Fibroblast of lung (primary cell): ENCODE measurements at regions not wholly inside any gene's neighbourhood (a gene's known extent, or its start where the extent isn't known, plus 50 kb on each side); places are given as distances from the start of the nearest gene placed in this dataset.

ENCODE experiments used
- DNase-seq, 2 donors: peaks; one replicate each; pipeline versions ENCODE4 v3.0.0 to v3.0.0-alpha.2; 2010; ENCODE audit warnings: low read depth in 2 of 2
- H2AFZ ChIP-seq: 2 replicates; pipeline ENCODE4 v1.5.1; 2012; ENCODE audit warnings: low read length, control low read depth, inconsistent platforms
- H3K27ac ChIP-seq: 2 replicates; pipeline ENCODE4 v1.5.1; 2011; ENCODE audit warnings: low read length, control low read depth; ENCODE audit not compliant: insufficient read depth
- H3K27me3 ChIP-seq: 2 replicates; pipeline ENCODE4 v1.5.1; 2011; ENCODE audit warnings: mild to moderate bottlenecking, low read length; ENCODE audit not compliant: control insufficient read depth, insufficient read depth
- H3K36me3 ChIP-seq: 2 replicates; pipeline ENCODE4 v1.5.1; 2011; ENCODE audit warnings: low read length; ENCODE audit not compliant: control insufficient read depth, insufficient read depth
- H3K4me1 ChIP-seq: 2 replicates; pipeline ENCODE4 v1.5.1; 2011; ENCODE audit warnings: low read length; ENCODE audit not compliant: control insufficient read depth, insufficient read depth; ENCODE audit errors: extremely low read depth
- H3K4me2 ChIP-seq: 2 replicates; pipeline ENCODE4 v1.5.1; 2011; ENCODE audit warnings: low read length, control low read depth; ENCODE audit not compliant: insufficient read depth; ENCODE audit errors: extremely low read depth
- H3K4me3 ChIP-seq, 4 experiments: fragments of 200-600 bp in 1 of 4; sonication (generic) in 1 of 4; replicated peaks in 1 of 4; 2 replicates each; pipeline ENCODE4 v1.5.1; 2011 to 2016; ENCODE audit warnings: low read length in 4 of 4, low read depth in 3 of 4, mild to moderate bottlenecking in 3 of 4, control low read depth in 2 of 4, inconsistent platforms in 1 of 4, mixed read lengths in 1 of 4; ENCODE audit not compliant: insufficient read depth in 1 of 4; ENCODE audit errors: control extremely low read depth in 1 of 4
- H3K79me2 ChIP-seq: 2 replicates; pipeline ENCODE4 v1.5.1; 2012; ENCODE audit warnings: mild to moderate bottlenecking, low read length, inconsistent platforms; ENCODE audit not compliant: control insufficient read depth, insufficient read depth
- H3K9ac ChIP-seq: 2 replicates; pipeline ENCODE4 v1.5.1; 2011; ENCODE audit warnings: mild to moderate bottlenecking, low read length, control low read depth; ENCODE audit not compliant: insufficient read depth
- H3K9me3 ChIP-seq: 2 replicates; pipeline ENCODE4 v1.5.1; 2012; ENCODE audit warnings: low read depth, low read length; ENCODE audit not compliant: control insufficient read depth, insufficient read depth
- H4K20me1 ChIP-seq: 2 replicates; pipeline ENCODE4 v1.5.1; 2011; ENCODE audit warnings: low read length; ENCODE audit not compliant: control insufficient read depth, insufficient read depth; ENCODE audit errors: extremely low read depth
- EZH2 ChIP-seq: IDR thresholded peaks from 2 replicates; pipeline ENCODE4 v1.5.1; 2012; ENCODE audit warnings: low read length, control low read depth, mild to moderate bottlenecking; ENCODE audit errors: missing control alignments
- TF ChIP-seq, protein P1 (sequence below), 2 donors: IDR thresholded peaks in 1 of 2; conservative IDR thresholded peaks in 1 of 2; 1 replicate in 1 of 2; 2 replicates in 1 of 2; pipeline ENCODE4 v1.5.1; 2011 to 2012; ENCODE audit warnings: low read length in 2 of 2, control low read depth in 1 of 2, inconsistent platforms in 1 of 2, low read depth in 1 of 2, mild to moderate bottlenecking in 1 of 2

DNA sequence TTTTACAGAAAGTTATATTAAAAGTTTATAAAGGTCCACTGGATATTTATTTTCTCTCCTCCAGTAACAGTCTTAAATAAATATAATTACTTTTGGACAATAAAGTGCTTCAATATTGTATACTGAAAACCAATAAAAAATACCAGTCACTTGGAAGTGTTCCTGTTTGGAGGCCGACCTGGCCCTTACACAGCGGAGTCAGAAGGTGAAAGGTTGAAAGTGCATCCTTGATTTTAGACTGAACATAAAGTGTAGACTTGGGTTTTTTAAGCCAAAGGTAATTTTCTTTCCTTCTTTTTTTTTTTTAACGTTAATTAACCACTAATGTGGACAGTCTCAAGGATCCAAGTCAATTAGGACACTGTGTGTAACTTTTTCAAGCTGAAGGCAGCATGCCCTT, 152.3 kb upstream of the TBX18 start:
- H3K27ac ChIP-seq: no peak overlapping the region
- H3K4me1 ChIP-seq: no peaks in the 10 kb centered on the region
- no peak overlapping the region for H2AFZ ChIP-seq
- no peaks in the 10 kb centered on the region for H3K27me3 ChIP-seq
- no peaks in the 10 kb centered on the region for H4K20me1 ChIP-seq
- H3K9me3 ChIP-seq: no peaks in the 10 kb centered on the region
- no peak overlapping the region for H3K9ac ChIP-seq
- no peak overlapping the region for H3K4me3 ChIP-seq
- H3K36me3 ChIP-seq: no peaks in the 10 kb centered on the region
- H3K79me2 ChIP-seq: no peaks in the 10 kb centered on the region
- DNase-seq: no peak
- no peak overlapping the region for H3K4me2 ChIP-seq
- no peak for TF ChIP-seq EZH2
- TF ChIP-seq, protein P1, sequence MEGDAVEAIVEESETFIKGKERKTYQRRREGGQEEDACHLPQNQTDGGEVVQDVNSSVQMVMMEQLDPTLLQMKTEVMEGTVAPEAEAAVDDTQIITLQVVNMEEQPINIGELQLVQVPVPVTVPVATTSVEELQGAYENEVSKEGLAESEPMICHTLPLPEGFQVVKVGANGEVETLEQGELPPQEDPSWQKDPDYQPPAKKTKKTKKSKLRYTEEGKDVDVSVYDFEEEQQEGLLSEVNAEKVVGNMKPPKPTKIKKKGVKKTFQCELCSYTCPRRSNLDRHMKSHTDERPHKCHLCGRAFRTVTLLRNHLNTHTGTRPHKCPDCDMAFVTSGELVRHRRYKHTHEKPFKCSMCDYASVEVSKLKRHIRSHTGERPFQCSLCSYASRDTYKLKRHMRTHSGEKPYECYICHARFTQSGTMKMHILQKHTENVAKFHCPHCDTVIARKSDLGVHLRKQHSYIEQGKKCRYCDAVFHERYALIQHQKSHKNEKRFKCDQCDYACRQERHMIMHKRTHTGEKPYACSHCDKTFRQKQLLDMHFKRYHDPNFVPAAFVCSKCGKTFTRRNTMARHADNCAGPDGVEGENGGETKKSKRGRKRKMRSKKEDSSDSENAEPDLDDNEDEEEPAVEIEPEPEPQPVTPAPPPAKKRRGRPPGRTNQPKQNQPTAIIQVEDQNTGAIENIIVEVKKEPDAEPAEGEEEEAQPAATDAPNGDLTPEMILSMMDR (conservative IDR thresholded peaks at IDR 0.05 in 1 of 2, IDR thresholded peaks at IDR 0.05 in 1 of 2; ENCODE audit: low read depth in 1 of 2, low read length in 2 of 2): no peak

DNA sequence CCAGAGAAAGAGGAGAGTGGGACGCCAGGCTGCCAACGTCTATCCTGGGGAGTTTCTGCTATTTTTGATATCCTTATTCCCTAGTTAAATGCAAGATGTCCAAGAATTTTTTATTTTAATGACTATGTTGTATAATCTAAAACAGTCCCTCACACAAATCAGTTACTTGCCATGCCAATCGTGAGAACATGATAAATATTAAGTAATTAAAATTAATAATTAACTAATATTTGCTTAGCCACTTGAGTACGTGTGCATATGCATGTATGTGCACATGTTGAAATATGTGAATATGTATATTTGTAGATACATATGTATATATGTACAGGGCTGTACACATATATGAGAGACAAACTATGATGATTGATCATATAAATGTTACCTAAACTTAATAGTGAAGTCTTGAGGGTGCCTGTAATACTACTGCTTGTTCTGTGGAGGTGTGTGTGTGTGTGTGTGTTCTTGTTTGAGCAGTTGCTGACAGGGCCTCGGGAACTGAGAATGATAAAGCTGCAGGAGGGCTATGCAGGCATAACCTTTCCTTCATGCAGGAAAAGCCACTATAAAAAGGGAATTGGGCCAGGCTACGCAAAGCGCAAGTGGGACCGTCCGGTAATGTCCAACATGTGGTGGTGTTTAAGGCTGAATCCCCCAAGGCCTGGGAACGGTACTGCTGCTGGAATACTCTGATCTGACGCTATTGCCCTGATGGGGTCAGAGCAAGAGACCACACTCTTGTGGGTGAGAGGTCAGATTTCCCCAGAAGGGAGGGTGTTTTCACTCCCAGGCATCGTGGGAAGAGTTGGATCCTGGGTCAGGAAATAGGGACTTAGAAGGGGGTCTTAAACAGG, 148.3 kb upstream of the TBX18 start:
- Histone ChIP-seq H3K4me3 (no peak overlapping the region), H3K9ac (no peak overlapping the region), H3K36me3 (no peaks in the 10 kb centered on the region), H2AFZ (no peak overlapping the region), H3K27me3 (no peaks in the 10 kb centered on the region), H3K79me2 (no peaks in the 10 kb centered on the region), H3K9me3 (no peaks in the 10 kb centered on the region), H3K4me2 (no peak overlapping the region), H3K4me1 (no peaks in the 10 kb centered on the region), H3K27ac (no peak overlapping the region), H4K20me1 (no peaks in the 10 kb centered on the region)
- DNase-seq: no peak
- no peak for TF ChIP-seq EZH2
- TF ChIP-seq, protein P1 (conservative IDR thresholded peaks at IDR 0.05 in 1 of 2, IDR thresholded peaks at IDR 0.05 in 1 of 2; ENCODE audit: low read depth in 1 of 2, low read length in 2 of 2): no peak

DNA sequence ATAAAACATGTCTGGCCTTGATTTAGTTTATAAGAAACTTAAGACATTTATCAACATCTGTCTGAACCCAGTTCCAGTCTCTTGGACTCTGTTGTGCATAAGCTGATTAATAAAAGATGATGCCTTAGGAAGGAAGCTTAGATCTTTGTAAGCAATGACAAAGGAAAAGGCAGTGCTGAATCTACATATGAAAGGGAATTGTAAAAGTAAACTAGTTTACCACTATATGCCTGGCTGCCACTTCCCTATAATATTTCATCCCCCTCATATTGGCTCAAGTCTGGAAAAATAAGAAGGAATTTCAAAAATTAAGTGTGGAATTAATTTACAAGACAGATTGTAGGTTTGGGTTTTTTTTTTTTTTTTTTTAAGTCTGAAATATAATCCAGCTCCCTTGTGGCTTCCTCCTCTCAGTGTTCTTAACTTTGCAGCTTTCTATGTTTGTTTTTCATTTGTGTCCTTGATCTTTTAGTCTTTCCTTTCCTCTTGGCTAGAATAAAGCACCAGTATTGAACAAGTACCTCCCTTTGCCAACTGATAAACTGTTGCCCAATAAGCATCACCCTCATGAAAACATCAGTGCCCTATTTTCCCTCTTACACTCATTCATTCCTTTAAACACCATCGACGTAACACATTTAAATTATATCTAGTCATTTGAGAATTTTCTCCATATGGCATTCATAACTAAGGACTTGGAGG, 146.7 kb upstream of the TBX18 start:
- H3K27ac ChIP-seq: no peak overlapping the region
- no peaks in the 10 kb centered on the region for H3K4me1 ChIP-seq
- H3K27me3 ChIP-seq: no peaks in the 10 kb centered on the region
- no peak overlapping the region for H3K4me2 ChIP-seq
- H3K9me3 ChIP-seq: no peaks in the 10 kb centered on the region
- no peak overlapping the region for H2AFZ ChIP-seq
- TF ChIP-seq, protein P1 (conservative IDR thresholded peaks at IDR 0.05 in 1 of 2, IDR thresholded peaks at IDR 0.05 in 1 of 2; ENCODE audit: low read depth in 1 of 2, low read length in 2 of 2): no peak
- TF ChIP-seq EZH2: no peak
- no peak overlapping the region for H3K4me3 ChIP-seq
- DNase-seq: no peak
- no peaks in the 10 kb centered on the region for H3K36me3 ChIP-seq
- H3K79me2 ChIP-seq: no peaks in the 10 kb centered on the region
- no peak overlapping the region for H3K9ac ChIP-seq
- no peaks in the 10 kb centered on the region for H4K20me1 ChIP-seq
